DOHH2 (cell line): ENCODE measurements at regions not wholly inside any gene's neighbourhood (a gene's known extent, or its start where the extent isn't known, plus 50 kb on each side); places are given as distances from the start of the nearest gene placed in this dataset.
"Not testable (repeated sequence)": the region's sequence is repeated elsewhere in the genome, so short reads cannot be mapped to it uniquely, and the experiment has no call there.

Experiments
- CTCF ChIP-seq: fragments of 200-600 bp; sonication (generic); IDR thresholded peaks from one replicate; pipeline ENCODE4 v1.5.1; 2014; ENCODE audit warnings: antibody characterized with exemption, mild to moderate bottlenecking, low read depth, low read length; ENCODE audit not compliant: poor library complexity, severe bottlenecking
- EZH2phosphoT487 ChIP-seq: fragments of 200-600 bp; sonication (generic); IDR thresholded peaks from 2 replicates; pipeline ENCODE4 v1.6.1; 2017; ENCODE audit warnings: borderline replicate concordance, mild to moderate bottlenecking, antibody characterized with exemption, low read length, moderate library complexity, mixed read lengths

- not testable (repeated sequence) for TF ChIP-seq CTCF, EZH2phosphoT487
Measured at GRCh38 chr11:71710171-71710671, 122.8 kb upstream of the DEFB108B start.
